ENCODE measurements at regions not wholly inside any gene's neighbourhood (a gene's known extent, or its start where the extent isn't known, plus 50 kb on each side); places are given as distances from the start of the nearest gene placed in this dataset.

- H3K27ac ChIP-seq = no peak overlapping the region
- no peak overlapping the region for H2AFZ ChIP-seq (ENCODE audit: low read depth)
- H3K9ac ChIP-seq = no peak overlapping the region
- no peak overlapping the region for H3K4me3 ChIP-seq (IDR thresholded peaks at IDR 0.05; ENCODE audit: insufficient read depth, low read depth, low read length)
- no peaks in the 10 kb centered on the region for H3K4me1 ChIP-seq (ENCODE audit: low read depth, poor library complexity, severe bottlenecking)
- no peaks in the 10 kb centered on the region for H4K20me1 ChIP-seq (ENCODE audit: insufficient read depth)
- no peaks in the 10 kb centered on the region for H3K36me3 ChIP-seq (ENCODE audit: insufficient read depth)
- TF ChIP-seq, protein P1, sequence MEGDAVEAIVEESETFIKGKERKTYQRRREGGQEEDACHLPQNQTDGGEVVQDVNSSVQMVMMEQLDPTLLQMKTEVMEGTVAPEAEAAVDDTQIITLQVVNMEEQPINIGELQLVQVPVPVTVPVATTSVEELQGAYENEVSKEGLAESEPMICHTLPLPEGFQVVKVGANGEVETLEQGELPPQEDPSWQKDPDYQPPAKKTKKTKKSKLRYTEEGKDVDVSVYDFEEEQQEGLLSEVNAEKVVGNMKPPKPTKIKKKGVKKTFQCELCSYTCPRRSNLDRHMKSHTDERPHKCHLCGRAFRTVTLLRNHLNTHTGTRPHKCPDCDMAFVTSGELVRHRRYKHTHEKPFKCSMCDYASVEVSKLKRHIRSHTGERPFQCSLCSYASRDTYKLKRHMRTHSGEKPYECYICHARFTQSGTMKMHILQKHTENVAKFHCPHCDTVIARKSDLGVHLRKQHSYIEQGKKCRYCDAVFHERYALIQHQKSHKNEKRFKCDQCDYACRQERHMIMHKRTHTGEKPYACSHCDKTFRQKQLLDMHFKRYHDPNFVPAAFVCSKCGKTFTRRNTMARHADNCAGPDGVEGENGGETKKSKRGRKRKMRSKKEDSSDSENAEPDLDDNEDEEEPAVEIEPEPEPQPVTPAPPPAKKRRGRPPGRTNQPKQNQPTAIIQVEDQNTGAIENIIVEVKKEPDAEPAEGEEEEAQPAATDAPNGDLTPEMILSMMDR (conservative IDR thresholded peaks at IDR 0.05; ENCODE audit: low read depth, low read length) = no peak
- H3K4me2 ChIP-seq = no peak overlapping the region
- H3K27me3 ChIP-seq (ENCODE audit: insufficient read depth, low read depth) = no peaks in the 10 kb centered on the region
- no peaks in the 10 kb centered on the region for H3K79me2 ChIP-seq (ENCODE audit: insufficient read depth, low read depth)
These were observed 66.6 kb upstream of the ID2 start for GRCh38 chr2:8615252-8615575.

- no peak overlapping the region for H2AFZ ChIP-seq (ENCODE audit: low read depth)
- H3K27ac ChIP-seq = no peak overlapping the region
- no peak overlapping the region for H3K4me2 ChIP-seq
- TF ChIP-seq, protein P1 (conservative IDR thresholded peaks at IDR 0.05; ENCODE audit: low read depth, low read length) = no peak
- H3K4me1 ChIP-seq (ENCODE audit: low read depth, poor library complexity, severe bottlenecking) = no peaks in the 10 kb centered on the region
- H3K27me3 ChIP-seq (ENCODE audit: insufficient read depth, low read depth) = no peaks in the 10 kb centered on the region
- H3K79me2 ChIP-seq (ENCODE audit: insufficient read depth, low read depth) = no peaks in the 10 kb centered on the region
- H3K4me3 ChIP-seq (IDR thresholded peaks at IDR 0.05; ENCODE audit: insufficient read depth, low read depth, low read length) = no peak overlapping the region
- no peaks in the 10 kb centered on the region for H4K20me1 ChIP-seq (ENCODE audit: insufficient read depth)
- H3K9ac ChIP-seq = no peak overlapping the region
- H3K36me3 ChIP-seq (ENCODE audit: insufficient read depth) = no peaks in the 10 kb centered on the region
These were observed 66.1 kb upstream of the ID2 start for GRCh38 chr2:8615576-8616281.

DNA sequence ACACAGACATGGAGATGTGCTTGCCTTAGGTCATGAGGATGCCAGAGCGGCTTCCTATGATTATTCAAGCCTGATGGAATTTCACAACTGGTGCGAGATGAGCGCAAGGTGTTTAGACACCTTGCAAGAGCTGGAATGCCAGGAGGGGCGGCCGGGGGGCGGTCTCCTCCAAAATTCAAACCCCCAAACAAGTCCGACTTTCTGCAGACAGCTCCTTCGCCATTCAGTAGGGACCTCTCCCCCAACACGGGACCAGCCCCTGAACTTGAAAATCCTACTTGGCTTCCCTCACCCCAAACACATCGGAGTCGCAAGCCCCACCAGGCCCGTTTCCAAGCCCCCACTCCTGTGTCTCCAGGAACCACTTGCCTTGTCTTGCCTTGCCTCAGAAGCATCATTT, 64.8 kb upstream of the ID2 start:
- Histone ChIP-seq H3K79me2 (ENCODE audit: insufficient read depth, low read depth) (no peaks in the 10 kb centered on the region), H4K20me1 (ENCODE audit: insufficient read depth) (no peaks in the 10 kb centered on the region), H3K4me3 (IDR thresholded peaks at IDR 0.05; ENCODE audit: insufficient read depth, low read depth, low read length) (no peak overlapping the region), H3K27me3 (ENCODE audit: insufficient read depth, low read depth) (no peaks in the 10 kb centered on the region), H3K4me2 (no peak overlapping the region), H3K27ac (no peak overlapping the region), H3K9ac (no peak overlapping the region), H2AFZ (ENCODE audit: low read depth) (no peak overlapping the region), H3K36me3 (ENCODE audit: insufficient read depth) (no peaks in the 10 kb centered on the region), H3K4me1 (ENCODE audit: low read depth, poor library complexity, severe bottlenecking) (no peaks in the 10 kb centered on the region)
- TF ChIP-seq, protein P1 (conservative IDR thresholded peaks at IDR 0.05; ENCODE audit: low read depth, low read length) = no peak

- TF ChIP-seq, protein P1 (conservative IDR thresholded peaks at IDR 0.05; ENCODE audit: low read depth, low read length) = no peak
- H3K9ac ChIP-seq = no peak overlapping the region
- no peak overlapping the region for H3K4me3 ChIP-seq (IDR thresholded peaks at IDR 0.05; ENCODE audit: insufficient read depth, low read depth, low read length)
- H3K4me2 ChIP-seq = no peak overlapping the region
- H2AFZ ChIP-seq (ENCODE audit: low read depth) = no peak overlapping the region
- no peaks in the 10 kb centered on the region for H3K36me3 ChIP-seq (ENCODE audit: insufficient read depth)
- H3K79me2 ChIP-seq (ENCODE audit: insufficient read depth, low read depth) = no peaks in the 10 kb centered on the region
- no peaks in the 10 kb centered on the region for H3K4me1 ChIP-seq (ENCODE audit: low read depth, poor library complexity, severe bottlenecking)
- H4K20me1 ChIP-seq (ENCODE audit: insufficient read depth) = no peaks in the 10 kb centered on the region
- H3K27me3 ChIP-seq (ENCODE audit: insufficient read depth, low read depth) = no peaks in the 10 kb centered on the region
- H3K27ac ChIP-seq = no peak overlapping the region
These were observed 64.3 kb upstream of the ID2 start for GRCh38 chr2:8617590-8617989.

Data from KMS-11 (cell line).